ENCODE measurements at regions not wholly inside any gene's neighbourhood (a gene's known extent, or its start where the extent isn't known, plus 50 kb on each side); places are given as distances from the start of the nearest gene placed in this dataset.
"Not testable (repeated sequence)": the region's sequence is repeated elsewhere in the genome, so short reads cannot be mapped to it uniquely, and the experiment has no call there.

- peak; percentile 26; the same call in 1 of the 2 replicates for TF ChIP-seq CTCF (IDR thresholded peaks at IDR 0.05; ENCODE audit: low read length)
- not testable (repeated sequence) for TF ChIP-seq EZH2 (IDR thresholded peaks at IDR 0.05; ENCODE audit: borderline replicate concordance, low read length)
Observed at GRCh38 chr7:111644595-111644994, 82.3 kb upstream of the IMMP2L start.

Measured in OCI-LY1 (cell line).